Tibial artery (tissue), 4 donors: ENCODE measurements at regions not wholly inside any gene's neighbourhood (a gene's known extent, or its start where the extent isn't known, plus 50 kb on each side); places are given as distances from the start of the nearest gene placed in this dataset.
"Not testable (repeated sequence)": the region's sequence is repeated elsewhere in the genome, so short reads cannot be mapped to it uniquely, and the experiment has no call there.

ENCODE experiments used
- DNase-seq, 2 donors: peaks; one replicate each; pipeline ENCODE4 v3.0.0-alpha.2; 2019
- H3K27ac ChIP-seq, 2 donors: fragments of 200-600 bp; sonication (generic) in 1 of 2; 1 replicate in 1 of 2; 2 replicates in 1 of 2; pipeline ENCODE4 v1.5.1; 2018 to 2019; ENCODE audit warnings: mild to moderate bottlenecking in 1 of 2
- H3K27me3 ChIP-seq, 2 donors: fragments of 200-600 bp; sonication (generic) in 1 of 2; one replicate each; pipeline versions ENCODE4 v1.5.1 to v1.6.0; 2016 to 2019
- H3K36me3 ChIP-seq, 3 donors: fragments of 200-600 bp; sonication (generic) in 2 of 3; one replicate each; pipeline ENCODE4 v1.5.1; 2016 to 2019; ENCODE audit warnings: mild to moderate bottlenecking in 2 of 3
- H3K4me1 ChIP-seq, 4 donors: fragments of 200-600 bp; sonication (generic) in 2 of 4; 1 replicate in 3 of 4; 2 replicates in 1 of 4; pipeline ENCODE4 v1.5.1; 2016 to 2019
- H3K4me3 ChIP-seq, 2 donors: fragments of 200-600 bp; sonication (generic) in 1 of 2; 1 replicate in 1 of 2; 2 replicates in 1 of 2; pipeline ENCODE4 v1.5.1; 2018 to 2019; ENCODE audit warnings: mild to moderate bottlenecking in 2 of 2
- H3K9me3 ChIP-seq, 3 donors: fragments of 200-600 bp; sonication (generic) in 1 of 3; one replicate each; pipeline ENCODE4 v1.5.1; 2016 to 2019
- CTCF ChIP-seq, 2 experiments: fragments of 200-600 bp in 1 of 2; fragments of 450-650 bp in 1 of 2; IDR thresholded peaks; one replicate each; pipeline ENCODE4 v1.5.1; 2017 to 2019; ENCODE audit warnings: antibody characterized with exemption in 2 of 2, mild to moderate bottlenecking in 1 of 2, moderate library complexity in 1 of 2
- intact Hi-C: fragments of 100-400 bp; cut with DNase I; formaldehyde crosslinking; loops from one replicate; pipeline ENCODE4 v1.15.0; 2023; ENCODE audit warnings: low total_unique reads

- H3K27ac ChIP-seq: no peak overlapping the region
- intact Hi-C loops: no loop called here
- H3K4me3 ChIP-seq: no peak overlapping the region
These were observed 158.2 kb downstream of the DEFB131A start for GRCh38 chr4:9602389-9602914.

GRCh38 chr4:9604031-9604892 is 160.0 kb downstream of the DEFB131A start:
- H3K4me3 ChIP-seq, H3K27me3 ChIP-seq, H3K27ac ChIP-seq, H3K9me3 ChIP-seq, H3K36me3 ChIP-seq, H3K4me1 ChIP-seq, intact Hi-C loops: not testable (repeated sequence)
- DNase-seq: peak in 1 of 2 donors; percentile 21

More at GRCh38 chr4:9602389-9602914, 158.2 kb downstream of the DEFB131A start:
- H3K4me1 ChIP-seq: no peaks in the 10 kb centered on the region
- no peak for TF ChIP-seq CTCF (IDR thresholded peaks at IDR 0.05)
- no peaks in the 10 kb centered on the region for H3K27me3 ChIP-seq
- no peak for DNase-seq
- no peaks in the 10 kb centered on the region for H3K36me3 ChIP-seq
- H3K9me3 ChIP-seq: no peaks in the 10 kb centered on the region

GRCh38 chr4:9604893-9605190 is 160.6 kb downstream of the DEFB131A start:
- intact Hi-C loops, H3K9me3 ChIP-seq, H3K27ac ChIP-seq, DNase-seq, H3K36me3 ChIP-seq, H3K4me1 ChIP-seq, H3K4me3 ChIP-seq, H3K27me3 ChIP-seq: not testable (repeated sequence)

- H3K4me3 ChIP-seq: no peak overlapping the region
- H3K9me3 ChIP-seq: no peaks in the 10 kb centered on the region
- no peaks in the 10 kb centered on the region for H3K27me3 ChIP-seq
- no peak for TF ChIP-seq CTCF (IDR thresholded peaks at IDR 0.05)
- DNase-seq: no peak
- no peaks in the 10 kb centered on the region for H3K36me3 ChIP-seq
- intact Hi-C loops: no loop called here
- H3K4me1 ChIP-seq: no peaks in the 10 kb centered on the region
- no peak overlapping the region for H3K27ac ChIP-seq
These were observed 164.1 kb downstream of the DEFB131A start for GRCh38 chr4:9608300-9608699.

GRCh38 chr4:9610321-9610720 is 166.1 kb downstream of the DEFB131A start:
- intact Hi-C loops, H3K36me3 ChIP-seq, H3K4me1 ChIP-seq, H3K9me3 ChIP-seq, DNase-seq, H3K27ac ChIP-seq, H3K4me3 ChIP-seq, H3K27me3 ChIP-seq: not testable (repeated sequence)

GRCh38 chr4:9611101-9611500 is 166.9 kb downstream of the DEFB131A start:
- intact Hi-C loops: no loop called here
- Histone ChIP-seq H3K27me3 (no peaks in the 10 kb centered on the region), H3K27ac (no peak overlapping the region), H3K36me3 (no peaks in the 10 kb centered on the region), H3K4me3 (no peak overlapping the region), H3K9me3 (no peaks in the 10 kb centered on the region), H3K4me1 (no peaks in the 10 kb centered on the region)
- no peak for TF ChIP-seq CTCF (IDR thresholded peaks at IDR 0.05)
- DNase-seq: no peak

GRCh38 chr4:9636411-9636810 is 145.0 kb upstream of the DRD5 start:
- H3K27ac ChIP-seq, H3K36me3 ChIP-seq, H3K4me1 ChIP-seq, intact Hi-C loops, H3K4me3 ChIP-seq, H3K27me3 ChIP-seq, H3K9me3 ChIP-seq, DNase-seq: not testable (repeated sequence)
